ENCODE measurements at regions not wholly inside any gene's neighbourhood (a gene's known extent, or its start where the extent isn't known, plus 50 kb on each side); places are given as distances from the start of the nearest gene placed in this dataset.
"Not testable (repeated sequence)": the region's sequence is repeated elsewhere in the genome, so short reads cannot be mapped to it uniquely, and the experiment has no call there.

GRCh38 chr5:36436306-36436705, 134.6 kb upstream of the RANBP3L start:
- no peak for DNase-seq

GRCh38 chr5:36438765-36439561, 137.3 kb upstream of the RANBP3L start:
- no peak for DNase-seq

- DNase-seq = no peak
Measured at GRCh38 chr5:36440300-36440699, 138.6 kb upstream of the RANBP3L start.

DNA sequence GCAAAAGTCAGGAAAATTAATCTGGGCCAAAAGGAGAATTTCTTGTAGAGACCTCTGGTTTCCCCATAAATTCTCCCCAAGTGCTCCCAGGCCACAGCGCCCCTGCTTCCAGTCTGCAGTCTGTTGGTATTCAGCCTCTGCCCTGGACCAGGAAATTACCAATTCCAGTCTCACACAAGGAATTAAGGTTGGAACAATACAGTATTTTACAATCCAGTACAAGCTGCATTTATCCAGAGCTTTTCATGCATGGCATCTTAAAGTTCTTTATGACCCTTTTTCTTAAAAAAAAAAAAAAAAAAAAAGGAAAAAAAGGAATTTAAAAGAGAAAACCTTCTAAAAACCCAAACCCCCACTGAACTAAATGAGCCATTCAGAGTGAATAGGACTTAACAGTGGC, 139.6 kb upstream of the RANBP3L start:
- no peak for DNase-seq

GRCh38 chr5:36442352-36442751, 140.7 kb upstream of the RANBP3L start:
- no peak for DNase-seq

DNA sequence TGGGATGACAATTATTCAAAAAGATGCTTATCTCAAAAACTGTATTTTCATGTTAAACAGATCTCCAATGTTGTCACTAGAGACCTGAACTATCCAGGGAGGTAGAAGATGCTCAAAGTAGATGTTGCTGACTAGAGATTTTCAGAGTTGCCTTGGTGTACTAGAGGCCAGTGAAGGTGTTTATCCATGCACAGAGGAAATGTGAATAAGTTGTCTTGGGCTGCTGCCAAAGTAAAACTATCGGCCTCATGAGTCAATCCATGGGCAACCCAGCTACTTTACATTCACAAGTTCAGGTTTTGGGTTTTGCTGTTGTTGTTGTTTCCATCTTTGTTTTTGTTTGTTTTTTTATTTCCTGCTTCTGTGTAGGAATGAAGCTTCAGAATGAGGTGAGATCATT, 141.1 kb upstream of the RANBP3L start:
- DNase-seq = no peak

GRCh38 chr5:36443941-36444340, 142.2 kb upstream of the RANBP3L start:
- DNase-seq = no peak

- DNase-seq = no peak
Measured at GRCh38 chr5:36444582-36445418, 143.1 kb upstream of the RANBP3L start.

DNA sequence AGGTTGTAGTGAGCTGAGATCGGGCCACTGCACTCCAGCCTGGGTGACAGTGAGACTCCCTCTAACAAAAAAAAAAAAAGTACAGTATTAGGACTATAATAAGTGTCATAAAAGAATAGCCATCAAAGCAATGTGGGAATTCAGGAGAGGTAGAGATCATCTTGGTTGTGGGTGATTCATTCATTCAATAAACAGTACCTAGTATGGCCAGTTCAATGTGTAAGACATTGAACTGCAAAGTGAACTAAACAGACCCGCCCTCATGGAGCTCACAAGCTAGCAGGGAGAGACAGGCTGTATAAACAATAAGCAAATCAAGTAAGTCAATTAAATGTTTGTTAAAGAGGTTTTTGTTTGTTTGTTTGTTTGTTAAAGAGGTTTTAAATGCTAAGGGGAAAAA, 146.1 kb upstream of the RANBP3L start:
- DNase-seq = no peak

- no peak for DNase-seq
Measured at GRCh38 chr5:36450229-36451014, 148.7 kb upstream of the RANBP3L start.

DNA sequence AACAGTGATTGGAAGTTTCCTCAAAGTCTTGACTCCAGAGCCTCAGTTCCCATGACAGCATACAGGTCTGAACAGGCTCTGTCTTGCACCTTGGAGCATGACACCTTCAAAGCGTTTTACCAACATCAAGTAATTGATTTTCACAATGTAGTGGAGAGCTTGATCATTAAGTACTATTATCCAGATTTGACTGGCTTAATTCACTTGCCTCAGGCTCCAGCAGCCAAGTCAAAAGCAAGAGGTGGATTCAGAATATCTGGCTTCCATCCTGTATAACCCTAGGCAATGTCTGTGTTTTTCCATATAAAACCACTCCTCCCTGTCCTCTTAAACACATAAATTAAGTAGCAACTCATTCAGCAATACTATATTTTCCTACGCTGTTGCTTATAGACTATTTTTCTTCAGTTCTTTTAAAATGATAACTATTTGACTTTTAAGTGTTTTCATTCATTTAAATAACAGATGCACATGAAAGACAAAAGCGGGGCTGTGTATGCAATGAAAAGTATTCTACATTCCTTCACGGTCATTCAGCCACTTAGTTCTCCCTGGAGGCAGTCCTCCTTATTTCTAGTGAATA, 150.8 kb upstream of the RANBP3L start:
- no peak for DNase-seq

- DNase-seq = no peak
Measured at GRCh38 chr5:36457511-36458270, 148.7 kb upstream of the SLC1A3 start.

GRCh38 chr5:36458746-36459145, 147.7 kb upstream of the SLC1A3 start:
- no peak for DNase-seq

- DNase-seq = no peak
Measured at GRCh38 chr5:36459176-36460135, 146.9 kb upstream of the SLC1A3 start.

- no peak for DNase-seq
Measured at GRCh38 chr5:36462295-36463021, 143.9 kb upstream of the SLC1A3 start.

DNA sequence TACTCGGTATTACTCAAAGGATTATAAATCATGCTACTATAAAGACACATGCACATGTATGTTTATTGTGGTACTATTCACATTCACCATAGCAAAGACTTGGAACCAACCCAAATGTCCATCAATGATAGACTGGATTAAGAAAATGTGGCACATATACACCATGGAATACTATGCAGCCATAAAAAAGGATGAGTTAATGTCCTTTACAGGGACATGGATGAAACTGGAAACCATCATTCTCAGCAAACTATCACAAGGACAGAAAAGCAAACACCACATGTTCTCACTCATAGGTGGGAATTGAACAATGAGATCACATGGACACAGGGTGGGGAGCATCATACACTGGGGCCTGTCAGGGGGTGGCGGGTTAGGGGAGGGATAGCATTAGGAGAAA, 130.5 kb upstream of the SLC1A3 start:
- not testable (repeated sequence) for DNase-seq

DNA sequence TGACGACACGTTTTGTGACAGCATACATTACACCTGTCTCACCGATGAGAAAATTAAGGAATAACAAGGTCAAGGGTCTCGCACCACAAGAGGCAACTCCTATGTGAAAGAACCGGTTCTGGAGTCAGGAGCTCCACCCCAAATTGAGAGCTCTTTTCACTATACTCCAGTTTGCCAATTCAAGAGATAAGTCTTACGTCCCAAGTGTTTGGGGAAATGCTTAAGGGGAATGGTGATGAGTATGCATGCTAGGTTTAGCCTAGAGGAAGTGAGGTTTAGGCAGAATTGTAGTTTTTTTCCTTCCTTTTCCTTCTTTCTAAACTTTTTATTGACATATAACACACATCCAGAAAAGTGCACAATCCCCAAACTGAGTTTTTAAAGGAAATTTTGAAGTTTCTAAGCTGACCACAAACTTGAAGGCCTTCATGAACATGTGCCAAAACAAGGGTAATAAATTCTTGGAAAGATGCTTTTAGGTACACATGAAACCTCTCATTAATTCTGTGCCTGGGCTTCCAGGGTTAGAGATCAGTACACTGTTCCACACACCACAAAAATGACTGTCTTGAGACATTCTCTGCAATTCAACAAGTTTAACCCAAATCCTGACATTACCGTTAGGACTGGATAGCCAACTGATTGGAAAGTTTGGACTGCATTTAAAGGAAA, 127.6 kb upstream of the SLC1A3 start:
- no peak for DNase-seq

DNA sequence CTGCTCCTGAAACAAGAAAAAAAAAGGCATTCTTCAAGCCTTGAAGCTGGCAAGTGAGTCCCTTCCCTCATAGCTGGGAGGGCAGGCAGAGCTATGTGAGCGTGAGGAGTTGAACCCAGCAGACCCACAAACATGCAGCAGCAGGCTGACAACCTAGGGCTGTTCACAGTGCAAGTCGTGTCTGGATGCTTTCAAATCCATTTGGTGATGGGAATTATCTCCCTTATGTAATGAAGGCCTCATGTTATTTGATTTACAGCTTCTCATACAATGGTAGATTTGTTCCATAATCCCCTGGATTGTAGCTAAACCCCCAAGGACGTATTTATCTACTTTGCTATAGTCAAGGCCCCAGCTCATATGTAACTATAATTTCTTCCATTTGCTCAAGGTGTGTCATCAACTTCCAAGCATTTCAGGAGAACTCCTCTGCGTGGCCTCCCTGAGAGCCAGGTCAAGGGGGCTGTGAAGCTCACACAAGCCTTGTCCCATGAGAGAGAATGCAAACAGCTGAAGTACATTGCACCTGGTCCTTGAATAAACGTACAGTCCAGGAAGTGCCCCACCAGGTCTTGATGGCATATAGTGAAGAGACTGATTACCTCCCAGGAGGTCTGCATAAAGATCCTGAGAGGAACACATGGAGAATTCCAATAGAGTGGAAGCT, 124.8 kb upstream of the SLC1A3 start:
- DNase-seq = no peak

- no peak for DNase-seq
Measured at GRCh38 chr5:36482812-36483211, 123.6 kb upstream of the SLC1A3 start.

All from stimulated activated CD4-positive, alpha-beta T cell treated with anti-CD3 and anti-CD28 coated beads, Interleukin-15, amount 100 ng/mL, for 24 hours (primary cell).